ENCODE measurements at regions not wholly inside any gene's neighbourhood (a gene's known extent, or its start where the extent isn't known, plus 50 kb on each side); places are given as distances from the start of the nearest gene placed in this dataset.

GRCh38 chr5:8295141-8295540 is 426.2 kb downstream of the MTRR start:
- TF ChIP-seq POLR2A (IDR thresholded peaks at IDR 0.05; ENCODE audit: low read length) (no peak), GATA1 (IDR thresholded peaks at IDR 0.05; ENCODE audit: low read depth, low read length) (no peak)
